ENCODE measurements at regions not wholly inside any gene's neighbourhood (a gene's known extent, or its start where the extent isn't known, plus 50 kb on each side); places are given as distances from the start of the nearest gene placed in this dataset.
"Not testable (repeated sequence)": the region's sequence is repeated elsewhere in the genome, so short reads cannot be mapped to it uniquely, and the experiment has no call there.

DNA sequence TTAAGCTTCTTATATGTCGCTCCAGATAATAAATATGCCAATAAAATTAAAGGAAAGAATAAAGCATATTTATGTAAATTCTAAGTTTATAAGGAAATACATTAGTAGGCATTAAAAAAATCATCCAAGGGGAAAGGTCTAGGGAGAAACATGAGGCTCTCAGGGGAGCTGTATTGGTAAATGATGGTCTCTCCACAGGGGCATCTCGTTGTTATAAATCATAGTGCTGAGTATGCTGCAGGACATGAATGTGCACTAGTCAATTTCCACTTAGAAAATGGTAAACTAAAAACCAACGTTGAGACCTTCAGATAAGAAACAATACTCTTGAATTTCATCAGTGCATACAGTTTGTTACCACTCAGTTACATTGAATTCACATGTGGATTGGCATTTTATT, 194.0 kb upstream of the AHR start:
- intact Hi-C loops (cut with micrococcal nuclease) = no loop called here
- no peak for ATAC-seq
- H3K27me3 Mint-ChIP-seq = no peaks in the 10 kb centered on the region
- TF ChIP-seq, protein P1, sequence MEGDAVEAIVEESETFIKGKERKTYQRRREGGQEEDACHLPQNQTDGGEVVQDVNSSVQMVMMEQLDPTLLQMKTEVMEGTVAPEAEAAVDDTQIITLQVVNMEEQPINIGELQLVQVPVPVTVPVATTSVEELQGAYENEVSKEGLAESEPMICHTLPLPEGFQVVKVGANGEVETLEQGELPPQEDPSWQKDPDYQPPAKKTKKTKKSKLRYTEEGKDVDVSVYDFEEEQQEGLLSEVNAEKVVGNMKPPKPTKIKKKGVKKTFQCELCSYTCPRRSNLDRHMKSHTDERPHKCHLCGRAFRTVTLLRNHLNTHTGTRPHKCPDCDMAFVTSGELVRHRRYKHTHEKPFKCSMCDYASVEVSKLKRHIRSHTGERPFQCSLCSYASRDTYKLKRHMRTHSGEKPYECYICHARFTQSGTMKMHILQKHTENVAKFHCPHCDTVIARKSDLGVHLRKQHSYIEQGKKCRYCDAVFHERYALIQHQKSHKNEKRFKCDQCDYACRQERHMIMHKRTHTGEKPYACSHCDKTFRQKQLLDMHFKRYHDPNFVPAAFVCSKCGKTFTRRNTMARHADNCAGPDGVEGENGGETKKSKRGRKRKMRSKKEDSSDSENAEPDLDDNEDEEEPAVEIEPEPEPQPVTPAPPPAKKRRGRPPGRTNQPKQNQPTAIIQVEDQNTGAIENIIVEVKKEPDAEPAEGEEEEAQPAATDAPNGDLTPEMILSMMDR (IDR thresholded peaks at IDR 0.05) = no peak
- peaks cover 3% of the 10 kb centered on the region for H3K4me1 Mint-ChIP-seq (ENCODE audit: low read depth)
- no peak for DNase-seq
- CTCF ChIA-PET = no interaction called here
- H3K9me3 Mint-ChIP-seq = no peaks in the 10 kb centered on the region
- POLR2A ChIA-PET = no interaction called here
- H3K4me3 Mint-ChIP-seq = no peak overlapping the region
- H3K36me3 Mint-ChIP-seq (ENCODE audit: low read depth) = no peaks in the 10 kb centered on the region
- H3K27ac Mint-ChIP-seq = no peak overlapping the region

DNA sequence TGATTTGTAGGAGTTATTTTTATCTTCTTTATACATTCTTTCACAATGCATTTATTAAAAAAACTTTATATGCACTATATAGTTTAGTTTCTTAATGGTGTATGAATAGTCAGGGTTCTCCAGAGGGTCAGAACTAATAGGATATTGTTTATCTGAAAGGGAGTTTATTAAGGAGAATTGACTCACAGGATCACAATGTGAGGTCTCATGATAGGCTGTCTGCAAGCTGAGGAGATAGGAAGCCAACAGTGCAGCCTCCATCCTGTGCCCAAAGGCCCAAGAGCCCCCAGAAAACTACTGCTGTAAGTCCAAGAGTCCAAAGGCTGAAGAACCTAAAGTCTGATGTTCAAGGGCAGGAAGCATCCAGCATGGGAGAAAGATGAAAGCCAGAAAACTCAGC, 192.8 kb upstream of the AHR start:
- no peaks in the 10 kb centered on the region for H3K9me3 Mint-ChIP-seq
- H3K27me3 Mint-ChIP-seq = no peaks in the 10 kb centered on the region
- no peak overlapping the region for H3K4me3 Mint-ChIP-seq
- intact Hi-C loops (cut with micrococcal nuclease) = no loop called here
- POLR2A ChIA-PET = interaction anchor here (0.7 kb wide), 1 partner anchor 11 kb away, joined by 3 read pairs; no protein-coding TSS in a partner anchor
- no peak overlapping the region for H3K27ac Mint-ChIP-seq
- H3K36me3 Mint-ChIP-seq (ENCODE audit: low read depth) = no peaks in the 10 kb centered on the region
- H3K4me1 Mint-ChIP-seq (ENCODE audit: low read depth) = peaks cover 3% of the 10 kb centered on the region
- TF ChIP-seq, protein P1 (IDR thresholded peaks at IDR 0.05) = no peak
- ATAC-seq (no peak), DNase-seq (no peak)
- CTCF ChIA-PET = interaction anchor here (1.1 kb wide), 1 partner anchor 10 kb away, joined by 3 read pairs; no protein-coding TSS in a partner anchor

DNA sequence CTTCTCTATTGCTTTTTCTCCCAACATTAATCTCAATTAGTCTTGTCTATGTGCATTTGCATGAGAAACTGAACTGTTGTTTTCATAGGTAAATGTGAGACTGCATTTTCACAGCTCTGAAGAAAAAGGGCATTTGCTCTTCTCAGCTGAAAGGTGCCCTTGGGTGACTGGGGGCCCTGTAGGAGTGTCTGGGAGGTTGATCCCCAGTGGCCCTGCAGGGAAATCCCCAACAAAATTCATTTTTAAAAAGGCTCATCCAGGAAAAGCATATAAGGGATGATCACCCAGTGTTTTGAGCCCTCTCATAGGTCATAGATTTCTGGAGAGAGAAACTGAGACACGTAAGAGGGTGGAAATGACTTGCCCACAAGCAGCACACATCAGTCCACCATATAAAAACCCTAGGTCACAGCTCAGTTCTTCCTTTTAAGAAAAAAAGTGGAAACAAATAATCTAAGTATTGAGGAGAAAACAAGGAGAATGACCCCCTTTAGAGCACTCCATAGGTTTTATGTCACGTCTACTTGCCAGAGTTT, 190.3 kb upstream of the AHR start:
- H3K36me3 Mint-ChIP-seq (ENCODE audit: low read depth) = no peaks in the 10 kb centered on the region
- H3K9me3 Mint-ChIP-seq = no peaks in the 10 kb centered on the region
- CTCF ChIA-PET = interaction anchor here (1.0 kb wide), 1 partner anchor 8 kb away, joined by 3 read pairs; no protein-coding TSS in a partner anchor
- ATAC-seq (no peak), DNase-seq (no peak)
- H3K27ac Mint-ChIP-seq = no peak overlapping the region
- POLR2A ChIA-PET = interaction anchor here (0.7 kb wide), 1 partner anchor 20 kb away, joined by 3 read pairs; no protein-coding TSS in a partner anchor
- no peaks in the 10 kb centered on the region for H3K27me3 Mint-ChIP-seq
- TF ChIP-seq, protein P1 (IDR thresholded peaks at IDR 0.05) = no peak
- H3K4me3 Mint-ChIP-seq = no peak overlapping the region
- intact Hi-C loops (cut with micrococcal nuclease) = no loop called here
- H3K4me1 Mint-ChIP-seq (ENCODE audit: low read depth) = peaks cover 3% of the 10 kb centered on the region

DNA sequence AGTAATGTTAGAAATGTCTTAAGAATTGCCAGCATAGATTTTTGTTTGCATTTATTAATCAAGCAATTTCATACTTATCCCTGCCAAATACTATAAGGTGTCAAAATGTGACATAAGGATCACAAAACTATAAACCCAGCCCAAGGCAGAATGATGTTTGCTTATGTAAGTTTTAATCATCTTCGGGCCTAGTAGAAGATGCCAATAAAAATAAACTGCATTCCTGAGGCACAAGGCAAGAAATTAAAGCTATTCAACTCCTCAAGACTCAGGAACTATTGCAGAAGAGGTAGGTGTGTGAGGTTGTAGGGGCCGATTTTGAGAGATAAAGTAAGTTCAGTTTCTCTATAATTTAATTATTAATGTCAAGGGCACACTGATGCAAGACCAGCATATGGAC, 189.4 kb upstream of the AHR start:
- ATAC-seq (no peak), DNase-seq (no peak)
- no peak overlapping the region for H3K4me3 Mint-ChIP-seq
- no peaks in the 10 kb centered on the region for H3K27me3 Mint-ChIP-seq
- intact Hi-C loops (cut with micrococcal nuclease) = no loop called here
- no peaks in the 10 kb centered on the region for H3K36me3 Mint-ChIP-seq (ENCODE audit: low read depth)
- TF ChIP-seq, protein P1 (IDR thresholded peaks at IDR 0.05) = no peak
- POLR2A ChIA-PET = no interaction called here
- no peak overlapping the region for H3K27ac Mint-ChIP-seq
- H3K9me3 Mint-ChIP-seq = no peaks in the 10 kb centered on the region
- CTCF ChIA-PET = no interaction called here
- peaks cover 3% of the 10 kb centered on the region for H3K4me1 Mint-ChIP-seq (ENCODE audit: low read depth)

DNA sequence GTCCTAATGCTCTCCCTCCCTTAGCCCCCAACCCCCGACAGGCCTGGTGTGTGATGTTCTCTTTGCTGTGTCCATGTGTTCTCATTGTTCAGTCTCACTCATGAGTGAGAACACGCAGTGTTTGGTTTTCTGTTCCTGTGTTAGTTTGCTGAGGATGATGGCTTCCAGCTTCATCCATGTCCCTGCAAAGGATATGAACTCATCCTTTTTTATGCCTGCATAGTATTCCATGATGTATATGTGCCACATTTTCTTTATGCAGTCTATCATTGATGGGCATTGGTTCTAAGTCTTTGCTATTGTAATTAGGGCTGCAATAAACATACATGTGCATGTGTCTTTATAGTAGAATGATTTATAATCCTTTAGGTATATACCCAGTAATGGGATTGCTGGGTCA, 184.7 kb upstream of the AHR start:
- H3K36me3 Mint-ChIP-seq (ENCODE audit: low read depth); DNase-seq; ATAC-seq; H3K27me3 Mint-ChIP-seq; CTCF ChIA-PET; H3K27ac Mint-ChIP-seq; H3K4me3 Mint-ChIP-seq; intact Hi-C loops (cut with micrococcal nuclease); POLR2A ChIA-PET; H3K4me1 Mint-ChIP-seq (ENCODE audit: low read depth); H3K9me3 Mint-ChIP-seq: not testable (repeated sequence)

All from activated CD8-positive, alpha-beta T cell treated with anti-CD3 and anti-CD28 coated beads for 36 hours (primary cell).